ENCODE measurements at regions not wholly inside any gene's neighbourhood (a gene's known extent, or its start where the extent isn't known, plus 50 kb on each side); places are given as distances from the start of the nearest gene placed in this dataset.

DNA sequence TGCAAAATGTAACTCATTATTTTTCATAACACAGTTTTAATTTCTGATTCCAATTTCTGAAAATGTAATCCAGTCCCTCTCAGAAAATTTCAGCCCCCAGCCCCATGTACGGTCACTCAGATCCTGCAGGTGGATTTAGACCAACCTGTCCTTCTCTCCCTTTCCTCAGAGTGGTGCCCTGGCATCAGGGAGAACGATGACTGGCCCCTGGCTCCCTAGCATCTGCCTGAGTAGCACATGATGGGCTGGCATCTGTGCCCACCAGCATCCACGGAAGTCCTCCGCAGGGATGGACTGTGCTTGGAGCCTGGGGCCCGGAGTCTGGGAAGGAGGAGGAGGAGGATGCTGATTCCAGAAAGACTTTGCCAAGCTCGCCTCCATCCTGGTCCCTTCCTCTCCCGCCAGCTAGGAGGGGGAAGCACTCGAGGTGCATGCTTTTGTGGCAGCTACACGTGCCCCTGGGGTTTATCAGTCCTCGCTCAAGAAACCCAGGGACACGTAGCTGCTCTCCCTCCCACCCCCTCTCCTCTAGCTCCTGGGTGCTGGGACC lies 54.4 kb upstream of the RUFY1 start:
- TF ChIP-seq, protein P1, sequence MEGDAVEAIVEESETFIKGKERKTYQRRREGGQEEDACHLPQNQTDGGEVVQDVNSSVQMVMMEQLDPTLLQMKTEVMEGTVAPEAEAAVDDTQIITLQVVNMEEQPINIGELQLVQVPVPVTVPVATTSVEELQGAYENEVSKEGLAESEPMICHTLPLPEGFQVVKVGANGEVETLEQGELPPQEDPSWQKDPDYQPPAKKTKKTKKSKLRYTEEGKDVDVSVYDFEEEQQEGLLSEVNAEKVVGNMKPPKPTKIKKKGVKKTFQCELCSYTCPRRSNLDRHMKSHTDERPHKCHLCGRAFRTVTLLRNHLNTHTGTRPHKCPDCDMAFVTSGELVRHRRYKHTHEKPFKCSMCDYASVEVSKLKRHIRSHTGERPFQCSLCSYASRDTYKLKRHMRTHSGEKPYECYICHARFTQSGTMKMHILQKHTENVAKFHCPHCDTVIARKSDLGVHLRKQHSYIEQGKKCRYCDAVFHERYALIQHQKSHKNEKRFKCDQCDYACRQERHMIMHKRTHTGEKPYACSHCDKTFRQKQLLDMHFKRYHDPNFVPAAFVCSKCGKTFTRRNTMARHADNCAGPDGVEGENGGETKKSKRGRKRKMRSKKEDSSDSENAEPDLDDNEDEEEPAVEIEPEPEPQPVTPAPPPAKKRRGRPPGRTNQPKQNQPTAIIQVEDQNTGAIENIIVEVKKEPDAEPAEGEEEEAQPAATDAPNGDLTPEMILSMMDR (IDR thresholded peaks at IDR 0.05): peak; percentile 26
- TF ChIP-seq EZH2 (IDR thresholded peaks at IDR 0.05): no peak

All from neural progenitor cell (in vitro differentiated cells).